ENCODE measurements at regions not wholly inside any gene's neighbourhood (a gene's known extent, or its start where the extent isn't known, plus 50 kb on each side); places are given as distances from the start of the nearest gene placed in this dataset.
"Not testable (repeated sequence)": the region's sequence is repeated elsewhere in the genome, so short reads cannot be mapped to it uniquely, and the experiment has no call there.

- TF ChIP-seq, protein P1, sequence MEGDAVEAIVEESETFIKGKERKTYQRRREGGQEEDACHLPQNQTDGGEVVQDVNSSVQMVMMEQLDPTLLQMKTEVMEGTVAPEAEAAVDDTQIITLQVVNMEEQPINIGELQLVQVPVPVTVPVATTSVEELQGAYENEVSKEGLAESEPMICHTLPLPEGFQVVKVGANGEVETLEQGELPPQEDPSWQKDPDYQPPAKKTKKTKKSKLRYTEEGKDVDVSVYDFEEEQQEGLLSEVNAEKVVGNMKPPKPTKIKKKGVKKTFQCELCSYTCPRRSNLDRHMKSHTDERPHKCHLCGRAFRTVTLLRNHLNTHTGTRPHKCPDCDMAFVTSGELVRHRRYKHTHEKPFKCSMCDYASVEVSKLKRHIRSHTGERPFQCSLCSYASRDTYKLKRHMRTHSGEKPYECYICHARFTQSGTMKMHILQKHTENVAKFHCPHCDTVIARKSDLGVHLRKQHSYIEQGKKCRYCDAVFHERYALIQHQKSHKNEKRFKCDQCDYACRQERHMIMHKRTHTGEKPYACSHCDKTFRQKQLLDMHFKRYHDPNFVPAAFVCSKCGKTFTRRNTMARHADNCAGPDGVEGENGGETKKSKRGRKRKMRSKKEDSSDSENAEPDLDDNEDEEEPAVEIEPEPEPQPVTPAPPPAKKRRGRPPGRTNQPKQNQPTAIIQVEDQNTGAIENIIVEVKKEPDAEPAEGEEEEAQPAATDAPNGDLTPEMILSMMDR (IDR thresholded peaks at IDR 0.05) = not testable (repeated sequence)
- TF ChIP-seq EP300 (IDR thresholded peaks at IDR 0.05) = not testable (repeated sequence)
Measured at GRCh38 chr1:244300029-244300375, 151.7 kb downstream of the ADSS2 start.

Data from stomach (tissue), 4 donors.